GM21786 (cell line): ENCODE measurements at regions not wholly inside any gene's neighbourhood (a gene's known extent, or its start where the extent isn't known, plus 50 kb on each side); places are given as distances from the start of the nearest gene placed in this dataset.

Experiments used
- ATAC-seq: cut with Tn5 transposase; IDR thresholded peaks from one replicate; pipeline ENCODE4 v1.9.1; 2021; ENCODE audit not compliant: unreplicated experiment

- ATAC-seq: no peak
Measured at GRCh38 chr14:39946807-39947206, 514.6 kb upstream of the FBXO33 start.

GRCh38 chr14:39939023-39939422 is 506.8 kb upstream of the FBXO33 start:
- ATAC-seq: no peak

GRCh38 chr14:39912192-39913100 is 480.2 kb upstream of the FBXO33 start:
- peak; percentile 82 for ATAC-seq

- no peak for ATAC-seq
Measured at GRCh38 chr14:39897657-39898056, 465.4 kb upstream of the FBXO33 start.

- ATAC-seq: no peak
Measured at GRCh38 chr14:39890026-39890425, 457.8 kb upstream of the FBXO33 start.

GRCh38 chr14:39884091-39884490 is 451.9 kb upstream of the FBXO33 start:
- ATAC-seq: no peak

GRCh38 chr14:39880965-39881364 is 448.7 kb upstream of the FBXO33 start:
- no peak for ATAC-seq

GRCh38 chr14:39880106-39880695 is 448.0 kb upstream of the FBXO33 start:
- no peak for ATAC-seq

- ATAC-seq: no peak
Measured at GRCh38 chr14:39877577-39878190, 445.5 kb upstream of the FBXO33 start.

GRCh38 chr14:39876916-39877315 is 444.7 kb upstream of the FBXO33 start:
- no peak for ATAC-seq

GRCh38 chr14:39875028-39875427 is 442.8 kb upstream of the FBXO33 start:
- peak; percentile 48 for ATAC-seq

- ATAC-seq: no peak
Measured at GRCh38 chr14:39873791-39874190, 441.6 kb upstream of the FBXO33 start.

- no peak for ATAC-seq
Measured at GRCh38 chr14:39868949-39869348, 436.7 kb upstream of the FBXO33 start.

- no peak for ATAC-seq
Measured at GRCh38 chr14:39868251-39868650, 436.0 kb upstream of the FBXO33 start.

- no peak for ATAC-seq
Measured at GRCh38 chr14:39863441-39863840, 431.2 kb upstream of the FBXO33 start.

- ATAC-seq: no peak
Measured at GRCh38 chr14:39861696-39862095, 429.5 kb upstream of the FBXO33 start.

- no peak for ATAC-seq
Measured at GRCh38 chr14:39861229-39861600, 429.0 kb upstream of the FBXO33 start.

GRCh38 chr14:39860596-39861228 is 428.5 kb upstream of the FBXO33 start:
- ATAC-seq: no peak

GRCh38 chr14:39859314-39859713 is 427.1 kb upstream of the FBXO33 start:
- ATAC-seq: no peak

- no peak for ATAC-seq
Measured at GRCh38 chr14:39857376-39858055, 425.3 kb upstream of the FBXO33 start.

GRCh38 chr14:39853441-39853840 is 421.2 kb upstream of the FBXO33 start:
- no peak for ATAC-seq
